ENCODE measurements at regions not wholly inside any gene's neighbourhood (a gene's known extent, or its start where the extent isn't known, plus 50 kb on each side); places are given as distances from the start of the nearest gene placed in this dataset.

DNA sequence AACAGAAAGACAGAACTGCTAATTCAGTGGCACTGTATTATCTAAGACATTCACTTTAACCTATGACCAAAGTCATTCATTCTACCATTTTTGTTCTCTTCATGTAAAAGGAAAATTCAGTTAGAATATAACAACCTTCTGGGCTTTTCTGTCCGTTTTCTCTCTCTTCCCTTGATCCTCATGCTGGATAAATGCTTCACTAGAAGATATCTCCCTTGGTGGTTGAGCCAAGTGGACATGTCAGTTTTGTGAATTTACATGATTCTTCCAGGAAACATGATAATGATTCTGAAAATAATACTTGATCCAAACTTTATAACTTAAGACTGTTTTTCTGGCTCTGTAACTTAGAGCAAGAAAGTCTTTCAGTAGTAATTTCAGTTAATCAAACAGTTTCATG is 1012.2 kb downstream of the SQOR start:
- no peak for DNase-seq (ENCODE audit: low read depth)

DNA sequence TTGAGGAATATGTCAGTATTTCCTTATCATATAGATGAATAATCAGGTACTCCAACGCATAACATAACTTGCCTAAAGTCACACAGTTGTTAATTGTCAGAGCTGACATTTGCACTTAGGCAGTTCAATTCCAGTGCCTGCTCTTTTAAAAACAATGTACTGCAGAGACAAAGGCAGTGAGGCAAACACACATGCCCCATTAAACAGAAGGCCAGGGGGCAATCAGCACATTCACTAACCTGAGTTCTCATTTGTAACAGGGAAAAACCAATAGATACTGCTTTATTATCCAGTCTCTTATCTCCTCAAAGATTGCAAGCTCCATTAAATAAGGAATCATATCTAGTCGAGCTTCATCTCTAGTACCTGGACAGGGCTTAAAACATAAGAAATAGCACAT is 1017.4 kb downstream of the SQOR start:
- DNase-seq (ENCODE audit: low read depth): no peak

DNA sequence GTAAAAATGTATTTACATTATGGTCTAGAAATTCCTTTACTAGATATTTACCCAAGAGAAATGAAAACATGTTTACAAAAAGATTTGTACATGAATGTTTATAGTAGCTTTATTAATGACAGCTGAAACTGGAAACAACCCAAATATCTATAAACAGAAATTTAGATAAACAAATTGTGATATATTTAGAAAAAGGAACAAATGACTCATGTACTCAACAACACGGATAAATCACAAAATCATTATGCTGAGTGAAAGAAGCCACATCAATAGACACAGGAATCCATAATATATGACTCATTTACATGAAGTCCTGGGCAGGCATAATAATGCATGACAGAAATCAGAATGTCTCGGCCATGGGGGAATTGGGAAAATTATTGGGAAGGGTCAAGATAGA is 1020.2 kb downstream of the SQOR start:
- DNase-seq (ENCODE audit: low read depth): no peak

DNA sequence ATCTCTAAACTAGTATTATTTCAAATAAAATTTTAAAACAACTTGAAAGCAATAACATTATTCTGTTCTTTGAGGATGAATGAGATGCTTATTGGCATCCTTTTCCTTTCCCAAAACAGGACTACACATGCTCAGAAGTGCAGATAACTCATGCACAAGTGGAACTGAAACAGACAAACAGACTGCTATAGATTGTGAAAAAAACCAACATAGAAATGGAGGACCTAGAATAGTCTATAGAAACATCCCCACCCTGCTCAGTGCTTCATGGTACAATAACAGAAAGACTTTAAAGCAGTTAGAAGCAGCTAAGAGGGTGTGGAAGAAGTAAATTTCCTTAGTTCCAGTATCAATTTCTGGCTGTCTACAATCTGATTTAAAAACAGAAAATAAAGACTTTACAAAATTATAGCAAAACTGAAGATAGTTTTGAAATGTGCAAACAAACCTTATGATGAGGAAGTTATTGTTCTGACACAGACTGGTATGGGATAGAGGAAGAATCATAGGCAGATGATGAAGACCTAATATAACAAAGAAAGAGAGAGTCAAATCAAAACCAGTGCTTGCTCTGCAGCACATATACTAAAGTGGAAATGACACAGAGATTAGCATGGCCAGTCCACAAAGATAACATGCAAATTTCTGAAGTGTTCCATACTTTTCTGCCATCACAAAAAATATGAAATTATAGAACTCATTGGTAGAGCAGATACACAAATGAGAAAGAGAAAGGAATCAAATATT is 1025.4 kb downstream of the SQOR start:
- no peak for DNase-seq (ENCODE audit: low read depth)

DNA sequence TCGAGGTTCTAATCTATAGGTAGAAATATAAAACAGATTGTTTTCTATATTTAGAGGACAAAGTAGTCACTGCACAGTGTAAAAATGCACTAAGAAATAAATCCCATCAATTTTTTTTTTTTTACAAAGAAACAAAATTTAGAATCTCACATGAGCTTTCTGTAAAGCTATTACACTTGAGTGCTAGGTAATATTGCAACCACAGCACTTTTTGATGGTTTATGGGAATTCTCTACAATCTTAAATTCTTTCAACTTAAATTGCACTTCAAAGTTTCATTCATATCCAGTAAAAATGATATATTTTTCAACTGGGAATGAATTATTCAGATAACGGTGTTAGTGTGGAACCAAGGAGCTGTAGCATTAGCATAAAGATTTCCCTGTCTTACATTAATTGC is 1035.4 kb downstream of the SQOR start:
- DNase-seq (ENCODE audit: low read depth): no peak

DNA sequence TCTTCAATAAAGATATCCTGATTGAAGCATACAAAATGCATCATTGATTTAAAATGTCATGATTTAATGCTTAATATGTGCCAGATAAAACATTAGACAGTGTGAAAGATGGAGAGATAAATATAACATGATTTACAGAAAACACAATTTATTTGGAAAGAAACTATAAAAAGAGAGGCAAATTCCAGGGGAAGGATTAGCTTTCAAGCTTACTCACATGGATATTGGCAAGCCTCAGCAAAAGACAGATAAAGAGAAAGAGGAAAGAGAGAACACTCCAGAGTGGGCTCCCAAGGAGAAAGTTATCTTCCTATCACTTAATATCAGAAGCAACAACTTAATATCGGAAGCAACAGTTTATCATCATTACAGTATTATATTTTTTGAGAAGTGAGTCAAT is 1036.5 kb downstream of the SQOR start:
- no peak for DNase-seq (ENCODE audit: low read depth)

DNA sequence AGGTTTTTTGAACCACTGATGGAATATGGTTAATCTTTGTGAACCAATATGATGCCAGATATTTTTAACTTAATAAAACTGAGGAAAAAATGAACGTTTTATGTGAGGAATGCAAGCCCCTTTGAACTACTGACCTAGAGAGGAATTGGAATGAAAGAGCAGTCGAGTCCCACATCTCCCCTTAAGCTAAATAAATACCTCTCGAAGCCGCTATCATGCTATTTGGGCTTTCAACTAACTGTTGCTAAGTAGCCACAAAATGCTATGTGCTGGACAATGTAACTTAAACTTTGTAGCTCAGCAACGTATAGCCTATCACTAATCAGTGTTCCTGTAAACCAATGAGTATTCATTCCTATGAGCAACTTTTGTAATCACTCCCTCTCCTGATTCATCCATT is 1037.2 kb downstream of the SQOR start:
- no peak for DNase-seq (ENCODE audit: low read depth)

DNA sequence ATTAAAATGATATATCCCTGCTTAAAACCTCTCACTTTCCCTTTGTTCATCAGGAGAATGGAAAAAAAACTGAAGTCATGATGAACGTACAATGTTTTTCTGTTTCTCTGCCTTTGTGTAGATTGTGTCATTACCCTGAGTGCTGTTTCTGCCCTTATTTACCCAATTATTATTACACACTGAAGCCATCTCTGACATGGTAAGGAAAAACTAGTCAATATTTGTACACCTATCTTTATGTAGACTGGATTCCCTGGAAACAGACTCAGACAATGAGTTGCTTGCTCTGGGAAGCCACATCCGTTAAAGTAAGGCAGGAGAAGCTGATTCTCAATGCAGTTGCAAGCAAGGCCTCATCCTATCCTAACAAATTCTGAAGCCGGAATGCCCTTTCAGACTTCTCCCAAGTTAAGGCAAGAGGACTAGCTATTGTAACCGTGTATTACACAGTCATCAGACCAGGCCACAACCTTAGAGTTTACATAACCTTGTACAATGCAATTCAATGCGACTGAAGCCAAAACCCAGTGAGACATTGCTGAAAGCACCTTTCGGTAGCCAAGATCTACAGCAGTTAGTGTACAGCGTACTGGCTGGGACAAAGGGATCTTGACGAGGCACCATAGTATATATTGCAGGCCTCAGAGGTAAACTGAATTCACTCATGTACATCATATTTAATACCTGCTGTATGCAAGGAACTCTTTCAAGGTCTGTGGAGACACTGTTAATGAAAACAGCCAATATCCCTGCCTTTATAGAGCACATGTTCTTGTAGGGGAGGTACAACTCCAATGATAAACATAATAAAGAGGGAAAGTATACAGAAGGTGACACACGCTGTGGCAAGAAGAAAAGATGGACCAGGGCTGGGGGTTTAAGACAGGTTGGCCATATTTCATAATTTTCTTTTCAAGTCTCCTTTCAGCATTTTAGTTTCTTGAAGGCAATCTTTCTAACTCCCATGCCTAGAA is 1040.8 kb upstream of the SEMA6D start:
- DNase-seq (ENCODE audit: low read depth): no peak

DNA sequence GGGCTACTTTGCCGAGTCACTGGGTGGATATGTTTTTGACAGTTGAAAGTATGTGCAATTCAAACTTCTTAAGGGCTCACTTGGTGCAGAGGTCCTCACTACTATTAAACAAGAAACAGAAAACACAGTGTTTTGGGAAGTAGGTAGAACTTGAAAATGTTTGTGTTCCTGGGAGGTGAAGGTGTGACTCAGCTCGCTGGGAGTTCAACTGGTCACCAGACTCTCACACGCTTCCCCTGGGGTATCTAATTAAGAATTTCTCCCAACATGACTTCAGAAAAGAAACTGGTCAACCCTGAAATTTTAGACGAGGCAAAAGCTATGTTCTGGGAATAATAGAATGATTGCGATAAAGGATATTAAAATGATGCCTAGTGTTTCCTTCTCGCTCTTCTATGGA is 1039.8 kb upstream of the SEMA6D start:
- no peak for DNase-seq (ENCODE audit: low read depth)

DNA sequence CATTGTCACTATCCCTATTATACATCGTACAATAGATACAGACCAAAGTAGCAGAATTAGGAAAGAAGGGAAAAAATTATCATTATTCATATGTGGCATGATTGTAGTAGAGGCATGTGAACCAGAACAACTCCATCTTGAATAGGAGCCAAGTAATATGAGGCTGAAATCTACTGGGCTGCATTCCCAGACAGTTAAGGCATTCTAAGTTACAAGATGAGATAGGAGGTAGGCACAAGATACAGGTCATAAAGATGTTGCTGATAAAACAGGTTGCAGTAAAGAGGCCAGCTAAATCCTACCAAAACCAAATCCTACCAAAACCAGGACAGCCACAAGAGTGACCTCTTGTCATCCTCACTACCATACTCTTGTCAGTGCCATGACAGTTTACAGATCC is 1035.4 kb upstream of the SEMA6D start:
- no peak for DNase-seq (ENCODE audit: low read depth)

DNA sequence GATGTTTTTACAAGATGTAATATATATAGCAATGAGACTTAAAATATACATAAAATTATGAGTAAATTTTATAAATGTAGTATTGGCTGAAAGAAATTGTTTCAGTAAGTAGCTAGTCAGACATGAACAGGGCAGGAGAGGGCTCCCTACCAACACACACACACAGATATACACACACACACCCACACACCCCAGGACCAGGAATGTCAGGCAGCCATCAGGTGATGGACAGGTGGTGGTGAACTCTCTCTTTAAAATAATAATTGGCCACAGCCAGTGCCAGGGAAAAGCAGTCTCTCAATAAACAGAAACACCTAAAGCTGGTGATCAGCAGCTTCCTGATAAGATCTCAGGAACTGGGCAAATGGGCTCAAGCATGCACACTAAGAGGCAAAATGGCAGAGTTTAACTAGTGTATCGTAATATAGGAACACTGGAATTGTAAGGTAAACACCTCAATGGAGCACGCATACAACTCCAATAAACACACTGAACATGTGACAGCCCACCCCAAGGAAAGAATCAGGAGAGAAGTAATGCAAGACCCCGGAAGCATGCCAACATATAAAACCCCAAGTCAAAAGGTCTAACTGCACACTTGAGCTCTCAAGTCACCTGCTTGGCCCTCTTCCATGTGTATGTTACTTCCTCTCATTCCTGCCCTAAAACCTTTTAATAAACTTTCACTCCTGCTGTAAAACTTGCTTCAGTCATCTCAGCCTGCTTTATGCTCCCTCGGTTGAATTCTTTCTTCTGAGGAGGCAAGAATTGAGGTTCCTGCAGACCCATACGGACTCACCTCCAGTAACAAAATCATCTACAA is 1034.1 kb upstream of the SEMA6D start:
- no peak for DNase-seq (ENCODE audit: low read depth)

DNA sequence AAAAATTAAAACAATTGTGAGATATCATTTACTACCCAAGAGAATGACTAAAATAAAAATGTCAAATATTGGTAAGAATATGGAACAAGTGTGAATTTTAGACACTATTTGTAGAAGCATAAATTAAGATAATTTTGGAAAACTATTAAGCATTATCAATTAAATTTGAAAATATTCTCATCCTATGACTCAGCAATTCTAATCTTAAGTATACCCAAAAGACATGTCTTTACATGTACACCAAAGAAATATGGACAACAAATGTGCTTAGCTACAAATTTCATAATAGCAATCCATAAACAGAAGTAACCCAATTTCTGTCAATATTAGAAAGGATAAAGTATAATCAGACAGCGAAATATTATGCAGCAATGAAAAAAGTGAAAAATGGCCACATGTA is 1032.2 kb upstream of the SEMA6D start:
- no peak for DNase-seq (ENCODE audit: low read depth)

DNA sequence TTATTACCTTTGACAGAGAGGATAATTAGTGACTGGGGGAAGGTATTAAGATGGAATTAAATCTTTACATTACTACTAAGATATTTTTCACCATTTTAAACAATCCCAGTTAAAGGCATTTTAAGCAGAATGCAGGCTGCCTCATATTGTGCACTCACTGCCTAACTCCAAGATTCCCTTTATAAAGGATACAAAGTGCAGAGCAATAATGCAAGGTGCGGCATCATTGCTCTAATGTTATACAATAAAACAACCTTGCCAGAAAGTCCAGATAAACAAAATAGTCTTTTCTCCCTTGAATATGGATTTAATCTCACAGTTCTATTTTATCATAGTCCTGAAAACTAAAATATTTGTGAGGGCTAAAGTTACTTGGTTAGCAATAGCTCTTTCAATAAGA is 1031.6 kb upstream of the SEMA6D start:
- DNase-seq (ENCODE audit: low read depth): no peak

DNA sequence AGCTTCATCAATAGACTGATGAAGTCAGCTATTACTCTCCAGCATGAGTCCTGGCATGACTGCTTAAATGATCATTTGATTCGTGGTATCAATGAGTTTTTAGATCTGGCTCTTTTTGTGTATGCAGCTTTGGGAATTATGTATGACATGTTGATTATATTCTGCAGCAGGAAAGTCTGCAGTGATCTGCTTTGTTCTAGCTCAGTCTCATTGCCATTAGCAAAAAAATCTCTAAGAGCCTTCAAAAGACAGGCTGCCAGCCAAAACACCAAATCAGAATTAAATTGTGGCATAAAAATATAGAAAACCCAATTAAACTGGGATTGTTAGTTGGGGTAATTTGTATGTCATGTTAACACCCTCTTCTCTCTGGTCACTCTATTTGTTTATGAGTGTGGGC is 1021.0 kb upstream of the SEMA6D start:
- DNase-seq (ENCODE audit: low read depth): no peak

DNA sequence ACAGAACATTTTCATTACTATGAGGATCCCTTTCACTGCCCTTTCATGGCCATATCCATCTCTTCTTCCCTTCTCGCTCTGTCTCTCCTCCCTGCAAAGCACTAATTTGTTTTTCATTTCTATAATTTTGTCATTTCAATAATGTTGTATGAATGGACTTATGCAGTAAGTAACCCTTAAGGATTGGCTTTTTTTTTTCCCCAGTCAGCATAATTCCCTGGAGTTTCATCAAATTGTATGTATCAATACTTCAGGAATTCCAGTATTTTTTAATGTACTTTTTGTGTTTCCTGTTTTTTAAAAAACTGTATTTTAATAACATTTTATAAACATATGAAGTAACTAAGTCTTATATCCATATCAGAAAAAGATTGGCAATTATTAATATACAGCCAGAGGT is 1016.0 kb upstream of the SEMA6D start:
- DNase-seq (ENCODE audit: low read depth): no peak

DNA sequence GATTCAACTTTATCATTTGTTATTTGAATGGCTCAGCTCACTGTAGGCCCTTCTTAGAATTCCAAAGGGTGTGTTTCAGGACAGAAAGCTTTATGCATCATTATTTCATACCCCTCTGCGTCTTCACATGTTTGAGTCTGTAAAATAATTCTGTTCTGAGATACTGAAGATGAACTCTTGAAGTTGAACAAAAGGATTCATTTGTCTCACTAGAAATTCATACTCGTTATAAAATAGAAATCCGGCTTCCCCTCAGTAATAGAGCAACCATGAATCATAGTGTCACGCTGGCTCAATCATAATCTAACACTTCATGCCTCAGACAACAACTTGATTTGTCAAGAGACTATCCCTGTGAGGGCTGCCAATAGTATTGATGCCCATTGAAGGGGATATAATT is 1015.4 kb upstream of the SEMA6D start:
- no peak for DNase-seq (ENCODE audit: low read depth)

DNA sequence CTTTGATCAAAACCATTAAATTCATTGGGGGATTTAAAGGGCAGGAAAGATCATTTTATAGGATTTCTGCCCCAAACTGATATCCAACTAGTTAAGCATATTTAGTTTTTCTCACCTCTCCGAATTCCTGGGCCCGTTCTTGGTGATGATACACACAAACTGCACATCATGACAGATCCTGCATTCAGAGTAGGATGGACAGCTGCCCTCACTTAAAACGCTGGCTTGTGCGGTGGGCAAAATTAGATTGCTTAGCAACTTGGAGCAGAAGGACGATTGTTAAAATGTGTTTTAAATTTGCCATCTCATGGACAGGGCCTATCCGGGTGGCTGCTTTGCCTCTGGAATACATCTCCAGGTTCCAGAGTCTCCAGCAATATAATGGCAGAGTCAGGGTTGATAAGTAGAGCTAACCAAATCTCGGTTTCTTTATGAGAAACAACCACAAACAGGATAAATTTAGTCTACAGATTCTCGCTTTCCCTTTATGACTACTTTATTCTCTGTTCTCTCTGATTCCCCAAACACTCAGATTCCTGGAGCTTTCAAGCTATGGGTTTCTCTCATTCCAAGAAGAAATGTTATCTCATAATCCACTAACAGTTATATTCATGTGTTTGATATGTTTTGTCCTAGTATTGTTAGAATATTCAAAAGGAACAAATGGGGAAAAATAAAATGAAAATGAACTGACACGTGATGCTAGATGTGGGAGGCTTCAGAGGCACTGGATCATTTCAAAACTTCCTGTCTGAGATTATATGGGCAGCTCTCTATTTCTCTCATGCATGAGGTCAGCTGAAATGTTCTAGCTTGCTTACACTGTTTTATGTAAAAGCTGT is 1014.1 kb upstream of the SEMA6D start:
- DNase-seq (ENCODE audit: low read depth): no peak

DNA sequence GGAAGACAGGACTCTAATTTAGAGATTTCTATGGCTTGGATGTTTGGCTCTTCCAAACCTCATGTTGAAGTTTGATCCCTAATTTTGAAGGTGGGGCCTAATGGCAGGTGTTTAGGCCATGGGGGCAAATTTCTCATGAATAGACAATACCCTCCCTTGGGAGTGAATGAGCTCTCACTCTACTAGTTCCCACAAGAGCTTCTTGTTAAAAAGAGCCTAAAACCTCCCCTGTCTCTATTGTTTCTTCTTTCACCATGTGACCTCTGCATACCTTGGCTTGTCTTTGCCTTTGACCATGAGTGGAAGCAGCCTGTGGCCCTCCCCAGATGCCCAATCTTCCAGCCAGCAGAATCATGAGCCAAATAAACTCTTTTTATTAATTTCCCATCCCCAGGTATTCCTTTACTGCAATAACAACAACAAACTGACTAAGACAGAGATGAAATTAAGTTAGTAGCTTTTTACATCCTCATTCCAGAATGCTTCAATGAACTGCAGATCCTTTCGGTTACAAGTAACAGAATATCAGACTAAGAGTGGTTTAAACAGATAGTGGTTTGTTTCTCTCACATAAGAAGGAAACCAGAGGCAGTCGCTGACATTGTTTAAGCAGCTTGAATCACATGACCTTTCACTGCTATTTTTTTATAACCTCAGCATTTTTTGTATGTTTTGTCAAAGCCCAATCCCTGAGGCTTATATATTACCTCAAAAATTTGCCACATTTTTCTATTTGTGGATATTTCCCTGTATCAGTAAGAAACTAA is 1013.3 kb upstream of the SEMA6D start:
- no peak for DNase-seq (ENCODE audit: low read depth)

DNA sequence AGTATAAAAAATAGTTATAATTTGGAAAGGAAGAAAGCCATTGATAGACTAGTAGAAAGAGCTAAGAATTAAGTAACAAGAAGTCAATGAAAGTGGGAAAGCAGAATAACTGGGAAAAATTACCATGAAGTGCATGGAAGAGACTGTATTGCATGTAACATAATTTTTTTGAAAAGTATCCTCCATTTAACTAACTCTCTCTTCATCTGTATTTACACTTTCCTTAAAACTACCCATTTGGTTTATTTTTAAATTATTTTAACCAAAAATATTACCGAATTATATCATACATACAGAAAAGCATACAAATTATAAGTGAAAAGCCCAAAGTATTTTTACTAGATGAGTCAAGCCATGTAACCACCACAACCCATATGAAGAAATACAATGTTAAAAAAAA is 1009.9 kb upstream of the SEMA6D start:
- DNase-seq (ENCODE audit: low read depth): no peak

DNA sequence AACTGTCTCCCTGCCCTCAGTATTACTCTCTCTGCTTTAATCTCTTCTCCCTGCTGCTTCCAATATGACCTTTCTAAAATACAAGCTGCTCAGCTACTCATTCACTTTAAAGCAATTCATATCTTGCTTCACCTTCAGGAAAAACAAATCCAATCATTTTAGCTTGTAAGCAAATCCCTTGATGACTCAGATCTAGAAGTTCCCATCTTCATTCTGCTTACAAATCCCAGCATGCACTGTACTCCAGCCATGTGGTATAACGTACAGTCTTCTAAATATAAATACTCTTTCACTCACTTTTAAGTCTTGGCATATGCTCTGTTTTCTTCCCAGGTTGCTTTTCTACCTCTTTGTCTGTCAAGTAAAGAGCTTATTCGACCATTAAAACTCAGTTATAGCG is 1009.1 kb upstream of the SEMA6D start:
- DNase-seq (ENCODE audit: low read depth): no peak
